Suprapubic skin (tissue), 4 donors: ENCODE measurements at regions not wholly inside any gene's neighbourhood (a gene's known extent, or its start where the extent isn't known, plus 50 kb on each side); places are given as distances from the start of the nearest gene placed in this dataset.

Experiments
- DNase-seq, 2 donors: peaks; one replicate each; pipeline ENCODE4 v3.0.0-alpha.2; 2019; ENCODE audit warnings: low spot score in 2 of 2
- H3K27ac ChIP-seq: fragments of 200-600 bp; sonication (generic); one replicate; pipeline ENCODE4 v1.5.1; 2019
- H3K27me3 ChIP-seq: fragments of 200-600 bp; sonication (generic); one replicate; pipeline ENCODE4 v1.5.1; 2019
- H3K36me3 ChIP-seq: fragments of 200-600 bp; sonication (generic); one replicate; pipeline ENCODE4 v1.5.1; 2019
- H3K4me1 ChIP-seq: fragments of 200-600 bp; sonication (generic); one replicate; pipeline ENCODE4 v1.5.1; 2019
- H3K4me3 ChIP-seq: fragments of 200-600 bp; sonication (generic); one replicate; pipeline ENCODE4 v1.5.1; 2019; ENCODE audit warnings: mild to moderate bottlenecking
- H3K9me3 ChIP-seq: fragments of 200-600 bp; sonication (generic); one replicate; pipeline ENCODE4 v1.5.1; 2019
- CTCF ChIP-seq, 2 donors: fragments of 200-600 bp in 1 of 2; fragments of 450-650 bp in 1 of 2; sonication (generic) in 1 of 2; IDR thresholded peaks; one replicate each; pipeline ENCODE4 v1.5.1; 2016 to 2019; ENCODE audit warnings: antibody characterized with exemption in 2 of 2, mild to moderate bottlenecking in 1 of 2, moderate library complexity in 1 of 2
- EP300 ChIP-seq: sonication (generic); formaldehyde crosslinking; IDR thresholded peaks from one replicate; pipeline ENCODE4 v1.6.1; 2017; ENCODE audit warnings: antibody characterized with exemption
- POLR2A ChIP-seq, 2 donors: fragments of 450-650 bp; IDR thresholded peaks; one replicate each; pipeline ENCODE4 v1.6.1; 2017; ENCODE audit warnings: antibody characterized with exemption in 2 of 2, mild to moderate bottlenecking in 2 of 2, moderate library complexity in 2 of 2
- POLR2AphosphoS5 ChIP-seq, 3 donors: sonication (generic); formaldehyde crosslinking; IDR thresholded peaks; one replicate each; pipeline ENCODE4 v1.6.1; 2017; ENCODE audit warnings: antibody characterized with exemption in 3 of 3
- WGBS: methylation state at CpG from one replicate; pipeline ENCODE4 v1.1.5; 2018; 5-methylcytosine and 5-hydroxymethylcytosine counted together

GRCh38 chr4:136495076-136495475 is 1037.2 kb downstream of the PCDH18 start:
- no peak overlapping the region for H3K4me3 ChIP-seq
- H3K27ac ChIP-seq, result no peak overlapping the region
- no peaks in the 10 kb centered on the region for H3K9me3 ChIP-seq
- H3K4me1 ChIP-seq, result no peaks in the 10 kb centered on the region
- no peak for DNase-seq
- H3K36me3 ChIP-seq, result no peaks in the 10 kb centered on the region
- WGBS, result 62% methylated on average over 3 of the region's 3 CpGs
- TF ChIP-seq EP300 (no peak), CTCF (IDR thresholded peaks at IDR 0.05) (no peak), POLR2AphosphoS5 (IDR thresholded peaks at IDR 0.05) (no peak), POLR2A (IDR thresholded peaks at IDR 0.05) (no peak)
- no peaks in the 10 kb centered on the region for H3K27me3 ChIP-seq

DNA sequence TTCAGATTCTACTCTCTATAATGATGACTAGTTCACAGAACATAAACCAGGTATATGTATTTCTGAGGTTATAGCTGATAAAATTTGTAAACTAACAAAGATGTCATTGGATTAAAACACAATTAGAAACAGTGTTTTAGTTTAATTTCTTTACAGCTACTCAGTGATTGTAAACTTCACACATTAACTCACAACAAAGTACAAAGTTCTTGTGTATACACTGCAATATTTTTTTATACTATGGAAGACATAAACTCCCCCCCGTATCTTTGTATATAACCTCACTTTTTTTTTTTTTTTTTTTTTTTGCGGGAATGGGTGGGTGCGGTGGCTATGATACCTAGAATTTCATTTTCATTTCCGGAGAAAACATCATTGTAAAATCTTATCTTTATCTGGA is 1043.2 kb downstream of the PCDH18 start:
- 74% methylated on average over 4 of the region's 4 CpGs for WGBS
- Histone ChIP-seq H3K4me1 (no peaks in the 10 kb centered on the region), H3K36me3 (no peaks in the 10 kb centered on the region), H3K9me3 (no peaks in the 10 kb centered on the region), H3K27ac (no peak overlapping the region), H3K27me3 (no peaks in the 10 kb centered on the region), H3K4me3 (no peak overlapping the region)
- no peak for DNase-seq
- TF ChIP-seq CTCF (IDR thresholded peaks at IDR 0.05), result no peak
- no peak for TF ChIP-seq POLR2A (IDR thresholded peaks at IDR 0.05)
- TF ChIP-seq POLR2AphosphoS5 (IDR thresholded peaks at IDR 0.05), result no peak
- TF ChIP-seq EP300, result no peak

- TF ChIP-seq POLR2AphosphoS5 (IDR thresholded peaks at IDR 0.05), result no peak
- TF ChIP-seq POLR2A (IDR thresholded peaks at IDR 0.05), result no peak
- TF ChIP-seq EP300, result no peak
- no peak for TF ChIP-seq CTCF (IDR thresholded peaks at IDR 0.05)
- Histone ChIP-seq H3K27ac (no peak overlapping the region), H3K4me1 (no peaks in the 10 kb centered on the region), H3K4me3 (no peak overlapping the region), H3K36me3 (no peaks in the 10 kb centered on the region), H3K9me3 (no peaks in the 10 kb centered on the region), H3K27me3 (no peaks in the 10 kb centered on the region)
- no peak for DNase-seq
- 67% methylated on average over 2 of the region's 2 CpGs for WGBS
Observed at GRCh38 chr4:136484996-136485395, 1047.3 kb downstream of the PCDH18 start.

DNA sequence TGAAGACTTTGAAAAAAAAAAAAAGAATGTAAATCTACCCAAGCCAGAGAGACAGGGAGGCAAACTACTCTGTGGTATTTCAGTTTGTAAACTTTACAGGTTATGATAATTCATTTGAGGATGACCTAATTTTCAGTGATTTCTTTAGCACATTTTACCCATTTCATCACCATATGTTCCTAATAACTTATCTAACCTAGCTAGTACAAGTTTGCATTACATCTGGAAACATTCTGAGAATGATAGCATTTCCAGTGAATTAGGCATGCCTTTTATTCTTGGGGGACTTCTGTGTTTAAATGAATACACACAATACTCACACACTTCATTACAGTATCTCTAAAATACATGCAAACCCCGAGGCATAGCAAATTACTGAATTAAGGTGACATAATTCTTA is 1055.5 kb downstream of the PCDH18 start:
- TF ChIP-seq POLR2AphosphoS5 (IDR thresholded peaks at IDR 0.05) (no peak), CTCF (IDR thresholded peaks at IDR 0.05) (no peak), POLR2A (IDR thresholded peaks at IDR 0.05) (no peak), EP300 (no peak)
- no peaks in the 10 kb centered on the region for H3K9me3 ChIP-seq
- no peak for DNase-seq
- no peak overlapping the region for H3K4me3 ChIP-seq
- H3K27me3 ChIP-seq, result no peaks in the 10 kb centered on the region
- H3K36me3 ChIP-seq, result no peaks in the 10 kb centered on the region
- no peak overlapping the region for H3K27ac ChIP-seq
- WGBS, result 54% methylated on average over 1 of the region's 1 CpG
- H3K4me1 ChIP-seq, result no peaks in the 10 kb centered on the region

DNA sequence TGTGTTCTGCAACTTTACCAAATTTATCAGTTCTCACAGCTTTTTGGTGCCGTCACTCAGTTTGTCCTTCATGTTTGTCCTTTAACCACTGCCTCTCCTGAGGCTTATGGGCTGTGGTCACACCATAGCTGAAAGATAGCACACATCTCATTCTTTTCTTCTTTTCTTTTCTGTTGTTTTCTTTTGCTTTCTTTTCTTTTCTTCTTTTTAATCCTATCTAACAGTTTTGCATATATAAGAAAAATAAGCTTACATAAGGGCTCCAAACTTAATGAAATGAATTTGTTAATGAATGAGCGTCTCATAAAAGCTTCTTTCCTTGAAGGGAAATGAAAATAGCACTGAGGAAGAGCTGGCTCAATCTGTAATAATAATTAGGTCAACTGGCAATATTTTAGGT is 1061.2 kb downstream of the PCDH18 start:
- 92% methylated on average over 2 of the region's 2 CpGs for WGBS
- TF ChIP-seq POLR2A (IDR thresholded peaks at IDR 0.05) (no peak), EP300 (no peak), POLR2AphosphoS5 (IDR thresholded peaks at IDR 0.05) (no peak), CTCF (IDR thresholded peaks at IDR 0.05) (no peak)
- no peaks in the 10 kb centered on the region for H3K4me1 ChIP-seq
- H3K27ac ChIP-seq, result no peak overlapping the region
- H3K27me3 ChIP-seq, result no peaks in the 10 kb centered on the region
- no peaks in the 10 kb centered on the region for H3K9me3 ChIP-seq
- no peaks in the 10 kb centered on the region for H3K36me3 ChIP-seq
- H3K4me3 ChIP-seq, result no peak overlapping the region
- no peak for DNase-seq
